H1 (cell line): ENCODE measurements at regions not wholly inside any gene's neighbourhood (a gene's known extent, or its start where the extent isn't known, plus 50 kb on each side); places are given as distances from the start of the nearest gene placed in this dataset.

ENCODE experiments used
- CTCF ChIA-PET: fragments of 300-600 bp; sonication (Branson Sonifier 250); formaldehyde crosslinking; loops from one replicate; lab custom pipeline; 2021; ENCODE audit not compliant: partially characterized antibody; lab: Charles Lee
- POLR2A ChIA-PET: fragments of 300-600 bp; sonication (Branson Sonifier 250); formaldehyde crosslinking; loops from one replicate; lab custom pipeline; 2021; ENCODE audit warnings: inconsistent platforms; ENCODE audit not compliant: partially characterized antibody; lab: Charles Lee
- DNase-seq, 2 experiments: peaks; one replicate each; pipeline versions ENCODE4 v3.0.0 to v3.0.0-alpha.2; 2010 to 2022; ENCODE audit warnings: low spot score in 2 of 2, low read depth in 1 of 2, mixed read lengths in 1 of 2
- FAIRE-seq: peaks from 2 replicates; lab custom pipeline; 2011; peaks lifted over from hg19 to GRCh38; lab: Jason Lieb, UNC
- H2AFZ ChIP-seq: 2 replicates; pipeline ENCODE4 v1.8.1; 2012; ENCODE audit warnings: low read length, inconsistent platforms
- H2AK5ac ChIP-seq: 2 replicates; pipeline ENCODE4 v1.6.1; 2013; ENCODE audit warnings: low read depth, low read length
- H2BK120ac ChIP-seq: replicated peaks from 2 replicates; pipeline ENCODE3; 2013; ENCODE audit warnings: low read depth, low read length, inconsistent platforms
- H2BK12ac ChIP-seq: 2 replicates; pipeline ENCODE4 v1.6.1; 2013; ENCODE audit warnings: low read depth, low read length
- H2BK15ac ChIP-seq: 2 replicates; pipeline ENCODE4 v1.6.1; 2013; ENCODE audit warnings: low read length
- H2BK20ac ChIP-seq: 2 replicates; pipeline ENCODE4 v1.6.1; 2013; ENCODE audit warnings: low read length
- H2BK5ac ChIP-seq: 2 replicates; pipeline ENCODE4 v1.6.1; 2013; ENCODE audit warnings: low read depth, low read length
- H3K14ac ChIP-seq: 2 replicates; pipeline ENCODE4 v1.6.1; 2013; ENCODE audit warnings: inconsistent platforms; ENCODE audit not compliant: insufficient read length
- H3K18ac ChIP-seq: 2 replicates; pipeline ENCODE4 v1.6.1; 2013; ENCODE audit warnings: low read length; ENCODE audit errors: extremely low read depth
- H3K23ac ChIP-seq: 2 replicates; pipeline ENCODE4 v1.6.1; 2013; ENCODE audit warnings: inconsistent platforms; ENCODE audit not compliant: insufficient read length
- H3K23me2 ChIP-seq: 2 replicates; pipeline ENCODE4 v1.6.1; 2013; ENCODE audit warnings: low read depth, low read length
- H3K27ac ChIP-seq: 2 replicates; pipeline ENCODE4 v1.6.1; 2011; ENCODE audit warnings: low read depth, low read length, inconsistent platforms
- H3K27me3 ChIP-seq, 4 experiments: replicated peaks in 1 of 4; 1 replicate in 1 of 4; 2 replicates in 3 of 4; pipeline versions ENCODE4 v1.6.1 to v1.8.1; 2011 to 2013; ENCODE audit warnings: low read length in 3 of 4, mild to moderate bottlenecking in 3 of 4, inconsistent platforms in 2 of 4, mixed read lengths in 2 of 4, moderate library complexity in 1 of 4; ENCODE audit not compliant: control insufficient read depth in 3 of 4, insufficient read depth in 3 of 4; ENCODE audit errors: extremely low read depth in 1 of 4
- H3K36me3 ChIP-seq, 4 experiments: 2 replicates each; pipeline versions ENCODE4 v1.6.1 to v1.8.1; 2011 to 2013; ENCODE audit warnings: mild to moderate bottlenecking in 4 of 4, low read length in 3 of 4, moderate library complexity in 2 of 4, control low read depth in 1 of 4, inconsistent platforms in 1 of 4; ENCODE audit not compliant: insufficient read depth in 4 of 4, control insufficient read depth in 2 of 4
- H3K4ac ChIP-seq: replicated peaks from 2 replicates; pipeline ENCODE3; 2013; ENCODE audit warnings: low read length, low read depth, mixed read lengths, inconsistent platforms; ENCODE audit not compliant: insufficient read length
- H3K4me1 ChIP-seq, 4 experiments: replicated peaks in 1 of 4; 1 replicate in 1 of 4; 2 replicates in 3 of 4; pipeline versions ENCODE4 v1.6.1 to v1.8.1; 2011 to 2013; ENCODE audit warnings: low read length in 3 of 4, inconsistent platforms in 2 of 4, mixed read lengths in 1 of 4; ENCODE audit not compliant: insufficient read depth in 4 of 4, control insufficient read depth in 3 of 4
- H3K4me2 ChIP-seq, 2 experiments: 2 replicates each; pipeline versions ENCODE4 v1.6.1 to v1.8.1; 2011 to 2013; ENCODE audit warnings: low read depth in 2 of 2, low read length in 2 of 2, control low read depth in 1 of 2, inconsistent platforms in 1 of 2, mild to moderate bottlenecking in 1 of 2; ENCODE audit not compliant: insufficient read depth in 1 of 2
- H3K4me3 ChIP-seq, 4 experiments: fragments of 200-600, 300-600 bp in 1 of 4; sonication (generic), shearing (Covaris generic), sonication (Bioruptor Twin) in 1 of 4; 2 replicates each; pipeline versions ENCODE4 v1.5.1 to v1.8.1; 2011 to 2016; ENCODE audit warnings: low read length in 4 of 4, low read depth in 3 of 4, control low read depth in 2 of 4, inconsistent platforms in 2 of 4, mild to moderate bottlenecking in 2 of 4, mixed read lengths in 1 of 4, moderate library complexity in 1 of 4; ENCODE audit not compliant: insufficient read depth in 2 of 4; ENCODE audit errors: extremely low read depth in 1 of 4
- H3K56ac ChIP-seq: replicated peaks from 2 replicates; pipeline ENCODE3; 2013; ENCODE audit warnings: low read depth, mild to moderate bottlenecking, mixed read lengths, low read length, inconsistent platforms; ENCODE audit not compliant: insufficient read length
- H3K79me1 ChIP-seq: 2 replicates; pipeline ENCODE4 v1.6.1; 2013; ENCODE audit warnings: low read depth, low read length, control low read depth
- H3K79me2 ChIP-seq, 2 experiments: 2 replicates each; pipeline versions ENCODE4 v1.6.1 to v1.8.1; 2012 to 2013; ENCODE audit warnings: low read length in 2 of 2, mild to moderate bottlenecking in 2 of 2, inconsistent platforms in 1 of 2; ENCODE audit not compliant: insufficient read depth in 2 of 2, control insufficient read depth in 1 of 2
- H3K9ac ChIP-seq, 4 experiments: replicated peaks in 1 of 4; 1 replicate in 1 of 4; 2 replicates in 3 of 4; pipeline versions ENCODE4 v1.6.1 to v1.8.1; 2011 to 2013; ENCODE audit warnings: low read depth in 3 of 4, low read length in 3 of 4, control low read depth in 2 of 4, mild to moderate bottlenecking in 2 of 4, moderate library complexity in 2 of 4, inconsistent platforms in 1 of 4; ENCODE audit errors: extremely low read depth in 1 of 4
- H3K9me3 ChIP-seq, 2 experiments: 2 replicates each; pipeline versions ENCODE4 v1.6.1 to v1.8.1; 2012 to 2013; ENCODE audit warnings: mild to moderate bottlenecking in 2 of 2, moderate library complexity in 2 of 2, control low read depth in 1 of 2, inconsistent platforms in 1 of 2, low read depth in 1 of 2, low read length in 1 of 2, mixed read lengths in 1 of 2; ENCODE audit not compliant: insufficient read depth in 2 of 2
- H4K20me1 ChIP-seq, 2 experiments: replicated peaks in 1 of 2; 2 replicates each; pipeline versions ENCODE3 to v1.8.1; 2011 to 2013; ENCODE audit warnings: inconsistent platforms in 2 of 2, low read length in 2 of 2, mild to moderate bottlenecking in 1 of 2; ENCODE audit not compliant: insufficient read depth in 2 of 2, control insufficient read depth in 1 of 2
- H4K5ac ChIP-seq: 2 replicates; pipeline ENCODE4 v1.6.1; 2013; ENCODE audit warnings: low read length, low read depth, mixed read lengths, inconsistent platforms; ENCODE audit not compliant: insufficient read length
- H4K8ac ChIP-seq: 2 replicates; pipeline ENCODE4 v1.8.0; 2013; ENCODE audit warnings: mild to moderate bottlenecking, moderate library complexity, low read length, inconsistent platforms; ENCODE audit not compliant: insufficient read depth; ENCODE audit errors: extremely low read depth
- H4K91ac ChIP-seq: replicated peaks from 2 replicates; pipeline ENCODE3; 2013; ENCODE audit warnings: low read length, mixed read lengths, inconsistent platforms; ENCODE audit not compliant: insufficient read length
- CBX5 ChIP-seq: fragments of 300-800, 300-1000 bp; sonication (generic); IDR thresholded peaks from 2 replicates; pipeline ENCODE4 v1.7.1; 2016; ENCODE audit warnings: antibody characterized with exemption, low read length, low read depth
- EGR1 ChIP-seq: IDR thresholded peaks from 2 replicates; pipeline ENCODE4 v1.6.1; 2011; ENCODE audit warnings: low read depth, low read length, borderline replicate concordance
- EP300 ChIP-seq, 2 experiments: IDR thresholded peaks; 1 replicate in 1 of 2; 2 replicates in 1 of 2; pipeline ENCODE4 v1.6.1; 2011 to 2012; ENCODE audit warnings: low read depth in 2 of 2, low read length in 2 of 2, mild to moderate bottlenecking in 2 of 2, borderline replicate concordance in 1 of 2, inconsistent platforms in 1 of 2, moderate library complexity in 1 of 2
- HDAC2 ChIP-seq, 2 experiments: fragments of 300-600 bp in 1 of 2; sonication (generic) in 1 of 2; IDR thresholded peaks; 2 replicates each; pipeline ENCODE4 v1.6.1; 2011 to 2012; ENCODE audit warnings: low read depth in 2 of 2, low read length in 2 of 2, mild to moderate bottlenecking in 2 of 2, moderate library complexity in 2 of 2, borderline replicate concordance in 1 of 2, inconsistent platforms in 1 of 2
- JUND ChIP-seq: IDR thresholded peaks from 2 replicates; pipeline ENCODE4 v1.6.1; 2011; ENCODE audit warnings: mild to moderate bottlenecking, improper control_type of control experiment, low read length
- KDM1A ChIP-seq: fragments of 200-600, 300-600 bp; sonication (generic); IDR thresholded peaks from 2 replicates; pipeline ENCODE4 v1.7.1; 2016; ENCODE audit warnings: mild to moderate bottlenecking, low read length, borderline replicate concordance
- KDM4A ChIP-seq: IDR thresholded peaks from one replicate; pipeline ENCODE4 v1.7.1; 2012; ENCODE audit warnings: low read depth, mild to moderate bottlenecking, moderate library complexity, low read length, inconsistent platforms; ENCODE audit not compliant: severe bottlenecking
- KDM5A ChIP-seq: fragments of 200-600 bp; IDR thresholded peaks from 2 replicates; pipeline ENCODE4 v1.7.1; 2012; ENCODE audit warnings: mild to moderate bottlenecking, low read length, inconsistent platforms, mixed read lengths
- RXRA ChIP-seq: IDR thresholded peaks from 2 replicates; pipeline ENCODE4 v1.6.1; 2011; ENCODE audit warnings: low read depth, mild to moderate bottlenecking, low read length, moderate library complexity; ENCODE audit not compliant: insufficient read depth
- SAP30 ChIP-seq: fragments of 300-600 bp; sonication (generic); IDR thresholded peaks from 2 replicates; pipeline ENCODE4 v1.7.1; 2012; ENCODE audit warnings: low read length, moderate library complexity, mild to moderate bottlenecking, inconsistent platforms; ENCODE audit not compliant: insufficient read depth, insufficient replicate concordance
- WGBS, 2 experiments: shearing (Covaris generic) in 1 of 2; methylation state at CpG; one replicate each; pipeline versions ENCODE4 v1.1.6 to v1.1.7; 2013 to 2015; ENCODE audit warnings: low lambda C conversion rate in 2 of 2, mixed read lengths in 2 of 2, inconsistent platforms in 1 of 2, low coverage in 1 of 2, missing lambda C conversion rate in 1 of 2; ENCODE audit not compliant: insufficient replicate concordance in 2 of 2, insufficient coverage in 1 of 2, insufficient read length in 1 of 2; ENCODE audit errors: extremely low coverage in 1 of 2, missing lambda C conversion rate in 1 of 2; 5-methylcytosine and 5-hydroxymethylcytosine counted together
- TF ChIP-seq, protein P1 (sequence below): IDR thresholded peaks from 2 replicates; pipeline ENCODE4 v1.6.1; 2012; ENCODE audit warnings: low read length, inconsistent platforms

DNA sequence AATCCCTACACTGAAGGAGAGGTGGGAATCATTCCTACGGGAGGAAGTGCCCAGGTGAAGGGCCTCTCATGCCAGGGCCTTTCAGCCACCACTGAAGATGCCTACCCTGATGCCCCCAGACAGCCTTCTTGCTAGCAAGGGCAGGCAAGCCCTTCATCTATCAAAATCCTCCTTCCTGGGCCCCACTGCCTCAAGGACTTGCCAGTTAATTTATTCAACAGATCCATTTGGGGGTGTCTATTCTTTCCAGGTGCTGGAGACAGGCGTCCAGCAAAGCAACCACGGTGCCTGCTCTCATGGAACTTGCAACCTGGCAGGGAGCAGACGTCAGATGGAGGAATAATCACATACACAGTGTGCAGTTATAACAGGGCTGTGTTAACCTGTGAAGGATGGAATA is 95.5 kb downstream of the GYPC start:
- Histone ChIP-seq H2BK5ac (no peak overlapping the region), H3K79me1 (no peaks in the 10 kb centered on the region), H4K91ac (no peak overlapping the region), H3K27me3 (no peaks in the 10 kb centered on the region), H3K9ac (no peak overlapping the region), H2BK12ac (no peak overlapping the region), H3K56ac (no peak overlapping the region), H2BK20ac (no peak overlapping the region), H4K5ac (no peak overlapping the region), H4K20me1 (no peaks in the 10 kb centered on the region), H3K4me3 (no peak overlapping the region), H2BK120ac (no peak overlapping the region), H2AK5ac (no peak overlapping the region), H3K23ac (no peak overlapping the region), H3K4ac (no peak overlapping the region), H3K23me2 (no peaks in the 10 kb centered on the region), H3K27ac (no peak overlapping the region), H3K9me3 (peaks cover 5 to 7% of the 10 kb centered on the region in 2 experiments; a peak in 2 of 4 replicates), H3K14ac (no peak overlapping the region), H4K8ac (no peak overlapping the region), H3K4me2 (no peak overlapping the region), H2AFZ (no peak overlapping the region), H3K18ac (no peak overlapping the region), H3K79me2 (no peaks in the 10 kb centered on the region), H3K36me3 (no peaks in the 10 kb centered on the region), H2BK15ac (no peak overlapping the region), H3K4me1 (peaks cover 0 to 8% (median 0%) of the 10 kb centered on the region in 4 experiments; a peak in 2 of 7 replicates)
- POLR2A ChIA-PET: no interaction called here
- TF ChIP-seq KDM4A: no peak
- no peak for TF ChIP-seq EGR1
- TF ChIP-seq JUND: no peak
- no peak for TF ChIP-seq EP300 (IDR thresholded peaks at IDR 0.05; ENCODE audit: borderline replicate concordance in 1 of 2, low read depth in 2 of 2, low read length in 2 of 2)
- TF ChIP-seq RXRA: no peak
- TF ChIP-seq CBX5: no peak
- no peak for TF ChIP-seq KDM1A
- TF ChIP-seq KDM5A: no peak
- TF ChIP-seq, protein P1, sequence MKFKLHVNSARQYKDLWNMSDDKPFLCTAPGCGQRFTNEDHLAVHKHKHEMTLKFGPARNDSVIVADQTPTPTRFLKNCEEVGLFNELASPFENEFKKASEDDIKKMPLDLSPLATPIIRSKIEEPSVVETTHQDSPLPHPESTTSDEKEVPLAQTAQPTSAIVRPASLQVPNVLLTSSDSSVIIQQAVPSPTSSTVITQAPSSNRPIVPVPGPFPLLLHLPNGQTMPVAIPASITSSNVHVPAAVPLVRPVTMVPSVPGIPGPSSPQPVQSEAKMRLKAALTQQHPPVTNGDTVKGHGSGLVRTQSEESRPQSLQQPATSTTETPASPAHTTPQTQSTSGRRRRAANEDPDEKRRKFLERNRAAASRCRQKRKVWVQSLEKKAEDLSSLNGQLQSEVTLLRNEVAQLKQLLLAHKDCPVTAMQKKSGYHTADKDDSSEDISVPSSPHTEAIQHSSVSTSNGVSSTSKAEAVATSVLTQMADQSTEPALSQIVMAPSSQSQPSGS: no peak
- TF ChIP-seq SAP30: no peak
- no peak for TF ChIP-seq HDAC2 (IDR thresholded peaks at IDR 0.05; ENCODE audit: borderline replicate concordance in 1 of 2, low read depth in 2 of 2, low read length in 2 of 2)
- WGBS, 2 experiments: 86% methylated on average over 3 of the region's 4 CpGs; no CpG with 5 or more reads in 1 of the 2 experiments
- FAIRE-seq (no peak), DNase-seq (peak in 1 of 2 experiments; percentile 17)
- CTCF ChIA-PET: interaction anchor here (1.0 to 1.1 kb wide), 2 partner anchors 13 to 25 kb away, joined by 4 to 5 read pairs; no protein-coding TSS in a partner anchor
